GM12878 (cell line): ENCODE measurements at regions not wholly inside any gene's neighbourhood (a gene's known extent, or its start where the extent isn't known, plus 50 kb on each side); places are given as distances from the start of the nearest gene placed in this dataset.

Source experiments
- CBX3 ChIP-seq: fragments of 200-600 bp; sonication (generic); IDR thresholded peaks from 2 replicates; pipeline ENCODE4 v1.6.1; 2016; ENCODE audit warnings: low read depth, borderline replicate concordance
- CREB1 ChIP-seq: IDR thresholded peaks from 2 replicates; pipeline ENCODE4 v1.6.1; 2012; ENCODE audit warnings: low read depth, mild to moderate bottlenecking, inconsistent platforms
- MYB ChIP-seq: fragments of 150-350 bp; IDR thresholded peaks from 2 replicates; pipeline ENCODE4 v1.6.1; 2014; ENCODE audit warnings: mild to moderate bottlenecking, low read depth, low read length, borderline replicate concordance
- SMAD5 ChIP-seq: IDR thresholded peaks from 2 replicates; pipeline ENCODE4 v1.6.1; 2016; ENCODE audit warnings: antibody characterized with exemption, low read depth
- ZNF622 ChIP-seq: fragments of 450-650 bp; IDR thresholded peaks from 2 replicates; pipeline ENCODE4 v1.6.1; 2017; ENCODE audit warnings: mild to moderate bottlenecking, inconsistent platforms
- ZSCAN29 ChIP-seq: fragments of 450-650 bp; IDR thresholded peaks from 2 replicates; pipeline ENCODE4 v1.6.1; 2017; ENCODE audit warnings: mild to moderate bottlenecking, moderate library complexity
- ZZZ3 ChIP-seq: IDR thresholded peaks from 2 replicates; pipeline ENCODE4 v1.6.1; 2011; ENCODE audit warnings: low read depth; ENCODE audit not compliant: control insufficient read depth, insufficient read length
- TF ChIP-seq, protein P1 (sequence below): IDR thresholded peaks from 2 replicates; pipeline ENCODE4 v1.6.1; 2011; ENCODE audit warnings: borderline replicate concordance, low read depth, mild to moderate bottlenecking, moderate library complexity, mixed read lengths, low read length; ENCODE audit not compliant: insufficient read depth; ENCODE audit errors: extremely low read length
- TF ChIP-seq, protein P2 (sequence below): fragments of 450-650 bp; conservative IDR thresholded peaks from 2 replicates; pipeline ENCODE4 v1.6.1; 2017; ENCODE audit warnings: mild to moderate bottlenecking, moderate library complexity
- TF ChIP-seq, protein P3 (sequence below): IDR thresholded peaks from 2 replicates; pipeline ENCODE4 v1.6.1; 2012; ENCODE audit warnings: low read depth, low read length, improper control_type of control experiment

DNA sequence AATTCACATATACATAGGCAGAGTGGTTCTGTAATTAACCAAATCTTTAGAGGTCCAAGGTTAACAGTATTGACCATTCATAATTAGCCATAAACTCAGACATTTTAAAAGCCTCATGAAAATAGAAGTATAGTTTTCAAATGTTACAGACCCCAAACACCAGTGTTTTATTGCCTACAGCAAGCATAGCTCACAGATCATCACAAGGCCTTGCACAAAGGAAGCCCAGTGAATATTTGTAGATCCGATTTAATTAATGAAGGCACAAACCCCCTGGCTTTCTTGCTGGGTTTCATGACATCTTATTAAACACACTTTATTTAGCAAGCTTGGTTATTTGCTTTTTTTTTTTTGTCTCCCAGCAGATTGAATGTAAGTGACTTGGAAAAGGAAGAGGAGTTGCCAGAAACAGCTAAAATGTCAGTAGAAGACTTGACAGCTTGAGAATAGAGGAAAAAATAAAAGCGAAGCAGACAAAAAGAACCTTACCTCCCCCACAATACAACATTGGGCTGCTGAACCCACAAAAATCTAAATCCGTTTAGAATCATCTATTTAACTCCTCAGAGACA lies 283.9 kb upstream of the TNC start (continued):
- TF ChIP-seq, protein P1, sequence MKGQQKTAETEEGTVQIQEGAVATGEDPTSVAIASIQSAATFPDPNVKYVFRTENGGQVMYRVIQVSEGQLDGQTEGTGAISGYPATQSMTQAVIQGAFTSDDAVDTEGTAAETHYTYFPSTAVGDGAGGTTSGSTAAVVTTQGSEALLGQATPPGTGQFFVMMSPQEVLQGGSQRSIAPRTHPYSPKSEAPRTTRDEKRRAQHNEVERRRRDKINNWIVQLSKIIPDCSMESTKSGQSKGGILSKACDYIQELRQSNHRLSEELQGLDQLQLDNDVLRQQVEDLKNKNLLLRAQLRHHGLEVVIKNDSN: no peak
- TF ChIP-seq, protein P2, sequence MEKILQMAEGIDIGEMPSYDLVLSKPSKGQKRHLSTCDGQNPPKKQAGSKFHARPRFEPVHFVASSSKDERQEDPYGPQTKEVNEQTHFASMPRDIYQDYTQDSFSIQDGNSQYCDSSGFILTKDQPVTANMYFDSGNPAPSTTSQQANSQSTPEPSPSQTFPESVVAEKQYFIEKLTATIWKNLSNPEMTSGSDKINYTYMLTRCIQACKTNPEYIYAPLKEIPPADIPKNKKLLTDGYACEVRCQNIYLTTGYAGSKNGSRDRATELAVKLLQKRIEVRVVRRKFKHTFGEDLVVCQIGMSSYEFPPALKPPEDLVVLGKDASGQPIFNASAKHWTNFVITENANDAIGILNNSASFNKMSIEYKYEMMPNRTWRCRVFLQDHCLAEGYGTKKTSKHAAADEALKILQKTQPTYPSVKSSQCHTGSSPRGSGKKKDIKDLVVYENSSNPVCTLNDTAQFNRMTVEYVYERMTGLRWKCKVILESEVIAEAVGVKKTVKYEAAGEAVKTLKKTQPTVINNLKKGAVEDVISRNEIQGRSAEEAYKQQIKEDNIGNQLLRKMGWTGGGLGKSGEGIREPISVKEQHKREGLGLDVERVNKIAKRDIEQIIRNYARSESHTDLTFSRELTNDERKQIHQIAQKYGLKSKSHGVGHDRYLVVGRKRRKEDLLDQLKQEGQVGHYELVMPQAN: no peak
- TF ChIP-seq ZZZ3 (no peak), ZNF622 (no peak), CREB1 (no peak), MYB (no peak), CBX3 (no peak), ZSCAN29 (no peak), SMAD5 (no peak)
- TF ChIP-seq, protein P3, sequence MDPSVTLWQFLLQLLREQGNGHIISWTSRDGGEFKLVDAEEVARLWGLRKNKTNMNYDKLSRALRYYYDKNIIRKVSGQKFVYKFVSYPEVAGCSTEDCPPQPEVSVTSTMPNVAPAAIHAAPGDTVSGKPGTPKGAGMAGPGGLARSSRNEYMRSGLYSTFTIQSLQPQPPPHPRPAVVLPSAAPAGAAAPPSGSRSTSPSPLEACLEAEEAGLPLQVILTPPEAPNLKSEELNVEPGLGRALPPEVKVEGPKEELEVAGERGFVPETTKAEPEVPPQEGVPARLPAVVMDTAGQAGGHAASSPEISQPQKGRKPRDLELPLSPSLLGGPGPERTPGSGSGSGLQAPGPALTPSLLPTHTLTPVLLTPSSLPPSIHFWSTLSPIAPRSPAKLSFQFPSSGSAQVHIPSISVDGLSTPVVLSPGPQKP: no peak
